OCI-LY1 (cell line): ENCODE measurements at regions not wholly inside any gene's neighbourhood (a gene's known extent, or its start where the extent isn't known, plus 50 kb on each side); places are given as distances from the start of the nearest gene placed in this dataset.

Experiments
- EZH2 ChIP-seq: fragments of 200-600 bp; sonication (generic), shearing (Covaris generic); IDR thresholded peaks from 2 replicates; pipeline ENCODE4 v1.8.0; 2017; ENCODE audit warnings: borderline replicate concordance, mixed run types, mild to moderate bottlenecking, antibody characterized with exemption, low read length, moderate library complexity, mixed read lengths
- TF ChIP-seq, protein P1 (sequence below): fragments of 200-600 bp; sonication (generic), shearing (Covaris generic); IDR thresholded peaks from 2 replicates; pipeline ENCODE4 v1.5.1; 2017; ENCODE audit warnings: mild to moderate bottlenecking, antibody characterized with exemption, low read length, moderate library complexity, mixed read lengths

DNA sequence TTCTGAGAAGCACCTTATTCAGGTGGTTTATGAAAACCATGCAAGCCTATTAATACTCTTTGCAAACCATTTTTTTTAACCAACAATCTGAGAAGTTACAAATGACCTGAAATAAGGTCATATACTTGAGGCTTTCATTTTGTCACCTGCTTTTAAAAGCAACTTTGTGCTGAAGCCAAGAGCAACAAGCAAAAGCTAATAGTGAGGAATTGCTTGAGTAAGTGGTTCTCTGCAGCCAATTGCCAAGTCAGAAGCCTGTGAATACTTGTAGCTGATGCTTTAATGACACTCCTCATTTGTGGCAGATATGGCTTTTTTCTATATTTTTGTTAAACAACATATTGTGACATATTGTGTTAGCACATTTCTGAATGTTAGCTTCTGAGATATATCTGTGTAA is 126.7 kb upstream of the ZNF608 start:
- TF ChIP-seq, protein P1, sequence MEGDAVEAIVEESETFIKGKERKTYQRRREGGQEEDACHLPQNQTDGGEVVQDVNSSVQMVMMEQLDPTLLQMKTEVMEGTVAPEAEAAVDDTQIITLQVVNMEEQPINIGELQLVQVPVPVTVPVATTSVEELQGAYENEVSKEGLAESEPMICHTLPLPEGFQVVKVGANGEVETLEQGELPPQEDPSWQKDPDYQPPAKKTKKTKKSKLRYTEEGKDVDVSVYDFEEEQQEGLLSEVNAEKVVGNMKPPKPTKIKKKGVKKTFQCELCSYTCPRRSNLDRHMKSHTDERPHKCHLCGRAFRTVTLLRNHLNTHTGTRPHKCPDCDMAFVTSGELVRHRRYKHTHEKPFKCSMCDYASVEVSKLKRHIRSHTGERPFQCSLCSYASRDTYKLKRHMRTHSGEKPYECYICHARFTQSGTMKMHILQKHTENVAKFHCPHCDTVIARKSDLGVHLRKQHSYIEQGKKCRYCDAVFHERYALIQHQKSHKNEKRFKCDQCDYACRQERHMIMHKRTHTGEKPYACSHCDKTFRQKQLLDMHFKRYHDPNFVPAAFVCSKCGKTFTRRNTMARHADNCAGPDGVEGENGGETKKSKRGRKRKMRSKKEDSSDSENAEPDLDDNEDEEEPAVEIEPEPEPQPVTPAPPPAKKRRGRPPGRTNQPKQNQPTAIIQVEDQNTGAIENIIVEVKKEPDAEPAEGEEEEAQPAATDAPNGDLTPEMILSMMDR = no peak
- TF ChIP-seq EZH2 = no peak
